MV-4-11 (cell line): ENCODE measurements at regions not wholly inside any gene's neighbourhood (a gene's known extent, or its start where the extent isn't known, plus 50 kb on each side); places are given as distances from the start of the nearest gene placed in this dataset.
"Not testable (repeated sequence)": the region's sequence is repeated elsewhere in the genome, so short reads cannot be mapped to it uniquely, and the experiment has no call there.

Experiments
- DNase-seq: peaks from one replicate; lab custom pipeline; 2025; lab: John Stamatoyannopoulos, UW

- no peak for DNase-seq
Measured at GRCh38 chr10:80946957-80947726, 409.4 kb downstream of the SH2D4B start.

- no peak for DNase-seq
Measured at GRCh38 chr10:80949785-80950184, 412.1 kb downstream of the SH2D4B start.

GRCh38 chr10:80952436-80952835 is 414.7 kb downstream of the SH2D4B start:
- DNase-seq, result no peak

GRCh38 chr10:80957161-80957560 is 419.5 kb downstream of the SH2D4B start:
- DNase-seq, result no peak

- no peak for DNase-seq
Measured at GRCh38 chr10:80964179-80964578, 426.5 kb downstream of the SH2D4B start.

- DNase-seq, result peak; percentile 67
Measured at GRCh38 chr10:80964955-80965614, 427.4 kb downstream of the SH2D4B start.

GRCh38 chr10:80966326-80966986 is 428.8 kb downstream of the SH2D4B start:
- no peak for DNase-seq

GRCh38 chr10:80967357-80967756 is 429.7 kb downstream of the SH2D4B start:
- DNase-seq, result not testable (repeated sequence)

- no peak for DNase-seq
Measured at GRCh38 chr10:80968903-80969302, 431.2 kb downstream of the SH2D4B start.

- DNase-seq, result no peak
Measured at GRCh38 chr10:80971461-80971860, 433.8 kb downstream of the SH2D4B start.

- no peak for DNase-seq
Measured at GRCh38 chr10:80976658-80977057, 439.0 kb downstream of the SH2D4B start.

GRCh38 chr10:80985102-80985501 is 447.4 kb downstream of the SH2D4B start:
- no peak for DNase-seq

- DNase-seq, result no peak
Measured at GRCh38 chr10:80986596-80986995, 448.9 kb downstream of the SH2D4B start.

GRCh38 chr10:80988755-80989154 is 451.1 kb downstream of the SH2D4B start:
- DNase-seq, result no peak

- no peak for DNase-seq
Measured at GRCh38 chr10:80996615-80997193, 459.0 kb downstream of the SH2D4B start.

GRCh38 chr10:81000781-81001180 is 463.1 kb downstream of the SH2D4B start:
- DNase-seq, result no peak

- no peak for DNase-seq
Measured at GRCh38 chr10:81002382-81002781, 464.7 kb downstream of the SH2D4B start.

- no peak for DNase-seq
Measured at GRCh38 chr10:81007872-81008271, 470.2 kb downstream of the SH2D4B start.

GRCh38 chr10:81008726-81009125 is 471.0 kb downstream of the SH2D4B start:
- no peak for DNase-seq

GRCh38 chr10:81009296-81009695 is 471.6 kb downstream of the SH2D4B start:
- no peak for DNase-seq

GRCh38 chr10:81013771-81014170 is 476.1 kb downstream of the SH2D4B start:
- peak; percentile 94 for DNase-seq

- peak; percentile 70 for DNase-seq
Measured at GRCh38 chr10:81019029-81019890, 481.6 kb downstream of the SH2D4B start.
